ENCODE measurements at regions not wholly inside any gene's neighbourhood (a gene's known extent, or its start where the extent isn't known, plus 50 kb on each side); places are given as distances from the start of the nearest gene placed in this dataset.

DNA sequence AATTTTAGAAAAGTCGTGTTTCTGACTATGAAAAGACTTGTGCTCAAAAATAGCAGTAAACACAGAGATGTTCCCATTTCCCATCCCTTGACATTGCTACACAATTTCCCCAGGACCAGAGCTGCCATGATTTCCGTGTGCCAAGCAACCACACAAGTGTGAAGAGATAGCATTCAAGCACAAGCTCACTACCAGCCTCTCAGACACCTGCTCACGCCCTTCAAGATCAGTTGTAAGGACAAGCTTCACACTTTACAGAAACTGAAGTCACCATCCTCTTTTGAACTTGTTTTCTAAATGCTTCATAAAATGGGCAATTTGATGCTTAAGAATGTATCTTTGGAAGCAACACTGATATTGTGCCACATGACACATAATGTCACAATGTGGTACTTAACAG is 333.1 kb downstream of the CAAP1 start:
- no peak for TF ChIP-seq POU6F1 (CRISPR knock-in tag; IDR thresholded peaks at IDR 0.05; ENCODE audit: borderline replicate concordance, low read depth)
- TF ChIP-seq GLIS3 (CRISPR knock-in tag; IDR thresholded peaks at IDR 0.05): no peak
- TF ChIP-seq ARNTL (CRISPR knock-in tag; IDR thresholded peaks at IDR 0.05; ENCODE audit: borderline replicate concordance, low read depth): no peak
- no peak for TF ChIP-seq ZFP3 (CRISPR knock-in tag; IDR thresholded peaks at IDR 0.05)
- no peak for TF ChIP-seq PATZ1 (CRISPR knock-in tag; IDR thresholded peaks at IDR 0.05; ENCODE audit: borderline replicate concordance)
- TF ChIP-seq TSHZ2 (CRISPR knock-in tag; IDR thresholded peaks at IDR 0.05): no peak
- TF ChIP-seq ISL1 (CRISPR knock-in tag; IDR thresholded peaks at IDR 0.05): no peak
- no peak for TF ChIP-seq ESRRG (CRISPR knock-in tag; IDR thresholded peaks at IDR 0.05)
- no peak for TF ChIP-seq ZFP30 (CRISPR knock-in tag; IDR thresholded peaks at IDR 0.05)
- no peak for TF ChIP-seq ZNF565 (CRISPR knock-in tag; conservative IDR thresholded peaks at IDR 0.05; ENCODE audit: low read depth)

Measured in SK-N-SH treated with all-trans-retinoic acid at 6 μM for 48 hours (cell line).